ENCODE measurements at regions not wholly inside any gene's neighbourhood (a gene's known extent, or its start where the extent isn't known, plus 50 kb on each side); places are given as distances from the start of the nearest gene placed in this dataset.

DNA sequence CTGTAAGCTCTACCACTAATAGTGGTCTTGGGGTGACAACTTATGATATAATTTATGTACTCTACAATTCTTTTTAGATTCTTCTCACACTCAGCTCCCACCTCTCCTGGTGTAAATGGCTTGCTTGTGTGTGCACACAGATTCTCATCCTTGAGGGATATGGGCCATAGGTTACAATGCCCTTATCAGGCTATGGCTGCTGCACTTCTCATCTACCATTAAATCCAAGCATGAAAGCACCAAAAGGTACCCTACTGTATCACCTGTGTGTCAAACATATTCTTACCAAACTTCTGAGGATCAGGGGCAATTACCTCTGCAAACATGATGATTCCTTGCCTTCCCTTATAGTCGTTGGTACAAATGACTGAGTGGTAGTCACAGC, 891.9 kb downstream of the SQOR start (continued):
- TF ChIP-seq, protein P1, sequence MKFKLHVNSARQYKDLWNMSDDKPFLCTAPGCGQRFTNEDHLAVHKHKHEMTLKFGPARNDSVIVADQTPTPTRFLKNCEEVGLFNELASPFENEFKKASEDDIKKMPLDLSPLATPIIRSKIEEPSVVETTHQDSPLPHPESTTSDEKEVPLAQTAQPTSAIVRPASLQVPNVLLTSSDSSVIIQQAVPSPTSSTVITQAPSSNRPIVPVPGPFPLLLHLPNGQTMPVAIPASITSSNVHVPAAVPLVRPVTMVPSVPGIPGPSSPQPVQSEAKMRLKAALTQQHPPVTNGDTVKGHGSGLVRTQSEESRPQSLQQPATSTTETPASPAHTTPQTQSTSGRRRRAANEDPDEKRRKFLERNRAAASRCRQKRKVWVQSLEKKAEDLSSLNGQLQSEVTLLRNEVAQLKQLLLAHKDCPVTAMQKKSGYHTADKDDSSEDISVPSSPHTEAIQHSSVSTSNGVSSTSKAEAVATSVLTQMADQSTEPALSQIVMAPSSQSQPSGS (IDR thresholded peaks at IDR 0.05; ENCODE audit: low read length): no peak
- TF ChIP-seq, protein P2, sequence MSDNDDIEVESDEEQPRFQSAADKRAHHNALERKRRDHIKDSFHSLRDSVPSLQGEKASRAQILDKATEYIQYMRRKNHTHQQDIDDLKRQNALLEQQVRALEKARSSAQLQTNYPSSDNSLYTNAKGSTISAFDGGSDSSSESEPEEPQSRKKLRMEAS (IDR thresholded peaks at IDR 0.05): no peak
- no peak for TF ChIP-seq BACH1 (IDR thresholded peaks at IDR 0.05; ENCODE audit: low read length)
- TF ChIP-seq KDM4A (IDR thresholded peaks at IDR 0.05; ENCODE audit: low read depth, low read length, severe bottlenecking): no peak
- no peak for TF ChIP-seq FOSL1 (IDR thresholded peaks at IDR 0.05; ENCODE audit: insufficient read depth, low read depth, low read length)
- TF ChIP-seq SP2 (IDR thresholded peaks at IDR 0.05; ENCODE audit: low read length): no peak
- TF ChIP-seq CHD1 (IDR thresholded peaks at IDR 0.05; ENCODE audit: low read depth, low read length): no peak

Data from H1 (cell line).